ENCODE measurements at regions not wholly inside any gene's neighbourhood (a gene's known extent, or its start where the extent isn't known, plus 50 kb on each side); places are given as distances from the start of the nearest gene placed in this dataset.

DNA sequence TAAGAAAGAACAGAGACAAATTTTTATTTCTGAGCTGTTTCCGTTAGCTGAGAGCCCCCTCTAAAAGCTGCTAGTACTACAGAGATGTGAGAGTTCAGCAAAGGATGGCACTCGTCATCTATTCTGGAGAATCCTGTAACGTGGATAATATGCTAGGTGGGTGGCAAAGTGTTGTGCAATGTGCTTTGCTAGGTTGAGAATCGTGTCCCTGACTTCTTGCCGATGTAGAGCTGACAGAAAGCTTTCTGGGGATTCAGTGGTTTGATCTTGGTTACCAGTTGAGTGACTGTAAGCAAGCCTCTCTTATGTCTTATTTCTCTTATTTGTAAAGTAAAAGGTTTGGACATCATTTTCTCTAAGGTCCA lies 298.3 kb upstream of the ACTBL2 start:
- TF ChIP-seq LEF1 (IDR thresholded peaks at IDR 0.05; ENCODE audit: borderline replicate concordance): no peak
- no peak for TF ChIP-seq CTBP1 (IDR thresholded peaks at IDR 0.05; ENCODE audit: borderline replicate concordance)
- no peak for TF ChIP-seq HDGF (IDR thresholded peaks at IDR 0.05; ENCODE audit: borderline replicate concordance)
- no peak for TF ChIP-seq FOXK2 (IDR thresholded peaks at IDR 0.05)
- TF ChIP-seq SUZ12 (IDR thresholded peaks at IDR 0.05): no peak
- TF ChIP-seq TARDBP (IDR thresholded peaks at IDR 0.05): no peak
- no peak for TF ChIP-seq BHLHE40 (IDR thresholded peaks at IDR 0.05; ENCODE audit: borderline replicate concordance)
- TF ChIP-seq L3MBTL2 (conservative IDR thresholded peaks at IDR 0.05): no peak
- no peak for TF ChIP-seq FOXM1 (IDR thresholded peaks at IDR 0.05; ENCODE audit: borderline replicate concordance)
- no peak for TF ChIP-seq ELF4 (IDR thresholded peaks at IDR 0.05)
- TF ChIP-seq SP1 (IDR thresholded peaks at IDR 0.05): no peak
